IPS-18a (cell line): ENCODE measurements at regions not wholly inside any gene's neighbourhood (a gene's known extent, or its start where the extent isn't known, plus 50 kb on each side); places are given as distances from the start of the nearest gene placed in this dataset.

Experiments used
- H3K27ac ChIP-seq: one replicate; pipeline ENCODE4 v1.5.1; 2013; ENCODE audit warnings: low read length
- H3K27me3 ChIP-seq: one replicate; pipeline ENCODE4 v1.6.1; 2013; ENCODE audit warnings: mild to moderate bottlenecking, low read length; ENCODE audit not compliant: control insufficient read depth, insufficient read depth
- H3K36me3 ChIP-seq: one replicate; pipeline ENCODE4 v1.6.1; 2013; ENCODE audit warnings: low read depth, low read length; ENCODE audit not compliant: control insufficient read depth
- H3K4me1 ChIP-seq: one replicate; pipeline ENCODE4 v1.6.1; 2013; ENCODE audit warnings: low read depth, low read length; ENCODE audit not compliant: control insufficient read depth
- H3K4me3 ChIP-seq: one replicate; pipeline ENCODE4 v1.5.1; 2013; ENCODE audit warnings: low read length
- H3K9ac ChIP-seq: one replicate; pipeline ENCODE4 v1.6.1; 2013; ENCODE audit warnings: mild to moderate bottlenecking, low read length, moderate library complexity
- H3K9me3 ChIP-seq: one replicate; pipeline ENCODE4 v1.6.1; 2013; ENCODE audit warnings: low read depth, low read length; ENCODE audit not compliant: control insufficient read depth

- H3K9me3 ChIP-seq: no peaks in the 10 kb centered on the region
- H3K36me3 ChIP-seq: no peaks in the 10 kb centered on the region
- no peak overlapping the region for H3K27ac ChIP-seq
- no peaks in the 10 kb centered on the region for H3K4me1 ChIP-seq
- no peak overlapping the region for H3K4me3 ChIP-seq
- H3K9ac ChIP-seq: no peak overlapping the region
- H3K27me3 ChIP-seq: no peaks in the 10 kb centered on the region
Observed at GRCh38 chr3:175861916-175862315, 1002.8 kb downstream of the NAALADL2 start.
